Spinal cord (tissue), 9 donors: ENCODE measurements at regions not wholly inside any gene's neighbourhood (a gene's known extent, or its start where the extent isn't known, plus 50 kb on each side); places are given as distances from the start of the nearest gene placed in this dataset.

Experiments used
- DNase-seq, 6 donors: peaks; one replicate each; pipeline versions ENCODE4 v3.0.0 to v3.0.0-alpha.2; 2013 to 2015; ENCODE audit warnings: low spot score in 6 of 6, low read depth in 4 of 6
- H3K27ac ChIP-seq: one replicate; pipeline ENCODE4 v1.5.1; 2013; ENCODE audit warnings: low read depth, low read length, control low read depth
- H3K27me3 ChIP-seq: one replicate; pipeline ENCODE4 v1.6.1; 2013; ENCODE audit warnings: low read length; ENCODE audit not compliant: control insufficient read depth, insufficient read depth
- H3K36me3 ChIP-seq: one replicate; pipeline ENCODE4 v1.6.1; 2013; ENCODE audit warnings: low read length; ENCODE audit not compliant: control insufficient read depth, insufficient read depth
- H3K4me1 ChIP-seq: one replicate; pipeline ENCODE4 v1.6.1; 2013; ENCODE audit warnings: low read length; ENCODE audit not compliant: control insufficient read depth, insufficient read depth
- H3K4me3 ChIP-seq: one replicate; pipeline ENCODE4 v1.5.1; 2013; ENCODE audit warnings: low read depth, low read length, control low read depth
- H3K9me3 ChIP-seq: one replicate; pipeline ENCODE4 v1.6.1; 2013; ENCODE audit warnings: low read length; ENCODE audit not compliant: control insufficient read depth, insufficient read depth
- WGBS: methylation state at CpG from one replicate; pipeline ENCODE4 v1.1.5; 2013; ENCODE audit warnings: missing lambda C conversion rate; ENCODE audit not compliant: insufficient coverage; 5-methylcytosine and 5-hydroxymethylcytosine counted together
- donor health status: healthy.

GRCh38 chr10:64502936-64503335 is 981.7 kb downstream of the REEP3 start:
- WGBS: no CpG with 5 or more reads among the region's 2 CpGs
- H3K4me3 ChIP-seq: no peak overlapping the region
- no peaks in the 10 kb centered on the region for H3K4me1 ChIP-seq
- H3K36me3 ChIP-seq: no peaks in the 10 kb centered on the region
- H3K9me3 ChIP-seq: peaks cover 4% of the 10 kb centered on the region
- no peak overlapping the region for H3K27ac ChIP-seq
- no peaks in the 10 kb centered on the region for H3K27me3 ChIP-seq
- DNase-seq: no peak

- Histone ChIP-seq H3K27me3 (no peaks in the 10 kb centered on the region), H3K36me3 (no peaks in the 10 kb centered on the region), H3K4me3 (no peak overlapping the region), H3K4me1 (no peaks in the 10 kb centered on the region), H3K27ac (no peak overlapping the region), H3K9me3 (peaks cover 4% of the 10 kb centered on the region)
- no CpG with 5 or more reads among the region's 3 CpGs for WGBS
- DNase-seq: peak in 1 of 6 donors; percentile 75
Observed at GRCh38 chr10:64503429-64503828, 982.2 kb downstream of the REEP3 start.

DNA sequence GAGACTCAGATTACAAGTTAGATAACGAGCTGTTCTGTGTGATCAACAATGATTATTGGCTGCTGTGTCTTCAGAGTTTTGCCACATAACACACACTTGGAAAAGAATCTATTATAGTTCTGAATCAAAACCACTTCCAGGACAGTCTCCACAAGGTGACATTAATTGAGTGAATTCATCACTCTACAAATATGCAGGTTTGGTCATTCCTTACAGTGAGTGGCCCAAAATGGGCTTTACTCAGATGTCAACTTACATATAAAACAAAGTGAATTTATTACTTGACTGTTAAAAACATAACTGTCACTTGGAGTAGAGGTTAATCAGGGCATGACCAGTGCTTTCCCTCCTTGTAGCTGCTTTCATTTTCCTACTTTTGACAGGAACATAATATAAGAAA is 984.3 kb downstream of the REEP3 start:
- H3K9me3 ChIP-seq: no peaks in the 10 kb centered on the region
- H3K4me1 ChIP-seq: no peaks in the 10 kb centered on the region
- no peak overlapping the region for H3K27ac ChIP-seq
- no peak for DNase-seq
- no peak overlapping the region for H3K4me3 ChIP-seq
- no peaks in the 10 kb centered on the region for H3K36me3 ChIP-seq
- no peaks in the 10 kb centered on the region for H3K27me3 ChIP-seq
- no CpG with 5 or more reads among the region's 1 CpG for WGBS

DNA sequence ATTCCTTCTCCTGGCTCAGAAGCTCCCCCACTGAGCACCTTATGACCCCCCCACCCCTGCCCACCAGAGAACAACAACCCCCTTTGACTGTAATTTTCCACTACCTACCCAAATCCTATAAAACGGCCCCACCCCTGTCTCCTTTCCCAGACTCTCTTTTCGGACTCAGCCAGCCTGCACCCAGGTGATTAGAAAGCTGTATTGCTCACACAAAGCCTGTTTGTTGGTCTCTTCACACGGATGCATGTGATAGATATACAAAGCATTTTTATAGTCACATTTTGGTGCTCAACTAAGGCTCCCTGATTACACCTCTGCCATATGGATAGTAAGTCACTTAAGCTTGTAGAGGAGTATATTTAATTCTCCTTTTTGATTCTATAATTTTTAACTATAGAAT is 985.8 kb downstream of the REEP3 start:
- H3K36me3 ChIP-seq: no peaks in the 10 kb centered on the region
- no peak overlapping the region for H3K27ac ChIP-seq
- 80% methylated on average over 1 of the region's 3 CpGs for WGBS
- no peak overlapping the region for H3K4me3 ChIP-seq
- H3K4me1 ChIP-seq: no peaks in the 10 kb centered on the region
- H3K27me3 ChIP-seq: no peaks in the 10 kb centered on the region
- DNase-seq: no peak
- H3K9me3 ChIP-seq: no peaks in the 10 kb centered on the region

DNA sequence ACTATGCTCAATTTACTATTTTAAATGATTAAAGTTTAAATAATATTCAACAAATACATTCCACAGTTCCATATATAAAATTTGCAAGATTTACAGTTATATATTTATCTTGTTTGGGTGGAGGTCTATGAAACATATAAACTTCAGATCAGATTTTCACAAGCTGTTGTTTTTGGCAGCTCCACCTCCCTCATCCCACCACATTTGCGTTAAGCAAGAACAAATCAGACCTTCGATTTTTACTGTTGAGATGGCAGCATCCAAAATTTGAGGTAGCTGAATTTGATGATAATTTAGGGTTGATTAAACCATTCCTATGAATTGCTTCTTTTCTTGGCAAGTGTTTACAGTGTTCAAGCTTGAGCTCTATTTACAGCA is 986.4 kb downstream of the REEP3 start:
- no CpG with 5 or more reads among the region's 2 CpGs for WGBS

GRCh38 chr10:64508029-64508661 is 986.9 kb downstream of the REEP3 start:
- Histone ChIP-seq H3K4me1 (no peaks in the 10 kb centered on the region), H3K9me3 (no peaks in the 10 kb centered on the region), H3K27me3 (no peaks in the 10 kb centered on the region), H3K36me3 (no peaks in the 10 kb centered on the region), H3K4me3 (no peak overlapping the region), H3K27ac (no peak overlapping the region)
- no peak for DNase-seq
- WGBS: no CpG with 5 or more reads among the region's 2 CpGs

More for the DNA sequence above, 986.4 kb downstream of the REEP3 start:
- Histone ChIP-seq H3K9me3 (no peaks in the 10 kb centered on the region), H3K27me3 (no peaks in the 10 kb centered on the region), H3K4me3 (no peak overlapping the region), H3K4me1 (no peaks in the 10 kb centered on the region), H3K36me3 (no peaks in the 10 kb centered on the region), H3K27ac (no peak overlapping the region)
- peak in 1 of 6 donors; percentile 73 for DNase-seq

DNA sequence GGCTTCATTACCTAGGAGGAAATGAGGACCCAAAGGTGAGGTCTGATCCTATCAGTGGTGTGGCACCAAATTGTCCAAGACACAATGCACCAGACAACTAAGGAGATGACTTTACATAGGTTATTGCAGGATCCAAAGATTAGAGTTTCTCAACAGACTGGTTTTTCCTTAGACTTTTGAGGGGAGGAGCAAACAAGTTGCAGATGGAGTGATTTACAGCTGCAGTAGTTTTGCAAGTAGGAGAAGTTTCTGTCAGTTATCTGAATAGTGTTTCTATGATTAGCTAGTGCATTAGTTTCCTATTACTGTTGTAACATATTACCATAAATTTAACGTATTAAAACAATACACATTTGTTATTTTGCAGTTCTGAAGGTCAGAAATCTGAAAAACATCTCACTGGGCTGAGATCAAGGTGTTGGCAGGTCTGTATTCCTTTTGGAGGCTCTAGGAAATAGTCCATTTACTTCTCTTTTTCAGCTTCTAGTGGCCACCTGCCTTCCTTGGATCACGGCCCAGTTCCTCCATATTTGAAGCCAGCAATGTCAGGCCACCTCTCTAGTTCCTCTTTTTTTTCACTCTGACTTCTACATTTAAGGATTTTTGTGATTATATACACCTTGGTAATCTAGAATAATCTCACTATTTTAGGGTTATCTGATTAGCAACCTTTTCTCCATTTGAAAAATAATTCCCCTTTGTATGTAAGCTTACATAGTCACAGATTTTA is 994.9 kb downstream of the REEP3 start:
- H3K36me3 ChIP-seq: no peaks in the 10 kb centered on the region
- no peak overlapping the region for H3K27ac ChIP-seq
- no peak overlapping the region for H3K4me3 ChIP-seq
- DNase-seq: no peak
- no peaks in the 10 kb centered on the region for H3K27me3 ChIP-seq
- no peaks in the 10 kb centered on the region for H3K4me1 ChIP-seq
- no peaks in the 10 kb centered on the region for H3K9me3 ChIP-seq
- no CpG with 5 or more reads among the region's 2 CpGs for WGBS

DNA sequence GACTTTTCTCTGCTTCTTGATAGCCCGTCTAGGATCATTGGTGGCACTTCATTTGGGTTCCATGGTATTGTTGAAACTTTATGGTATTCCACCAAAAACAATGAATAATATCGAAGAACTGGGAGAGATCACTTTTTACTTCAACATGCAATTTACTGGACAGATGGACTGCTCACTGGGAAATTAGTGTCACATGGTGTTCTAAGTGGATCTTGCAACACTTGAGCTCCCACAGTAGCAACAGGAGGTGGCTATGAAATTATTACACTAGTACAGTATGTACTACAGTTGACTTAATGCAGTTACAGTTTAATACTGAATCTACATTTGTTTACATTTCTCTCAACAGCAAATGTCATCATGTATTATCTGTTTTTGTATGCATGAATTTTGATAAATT is 997.3 kb downstream of the REEP3 start:
- WGBS: no CpG with 5 or more reads among the region's 2 CpGs
- no peaks in the 10 kb centered on the region for H3K27me3 ChIP-seq
- no peaks in the 10 kb centered on the region for H3K9me3 ChIP-seq
- DNase-seq: no peak
- H3K36me3 ChIP-seq: no peaks in the 10 kb centered on the region
- no peak overlapping the region for H3K27ac ChIP-seq
- H3K4me3 ChIP-seq: no peak overlapping the region
- no peaks in the 10 kb centered on the region for H3K4me1 ChIP-seq

DNA sequence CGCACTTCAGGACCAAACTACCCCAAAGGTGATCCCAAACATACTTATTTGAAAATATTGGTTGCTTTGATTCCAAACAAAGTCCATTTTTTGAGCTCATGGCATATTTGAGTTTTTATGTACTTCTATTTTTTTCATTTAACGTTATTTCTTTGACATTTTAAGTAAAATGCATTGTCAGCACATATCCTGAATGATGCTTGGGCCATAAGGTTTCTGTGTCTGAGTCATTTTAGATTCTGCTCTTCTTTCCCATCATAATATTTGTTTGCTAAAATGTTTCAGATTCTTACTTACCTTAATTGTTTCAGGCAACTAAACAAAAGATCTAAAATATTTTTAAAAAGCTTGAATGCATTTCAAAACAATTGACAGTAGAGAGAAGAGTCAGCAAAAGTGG is 998.2 kb downstream of the REEP3 start:
- H3K4me3 ChIP-seq: no peak overlapping the region
- WGBS: no CpG with 5 or more reads among the region's 2 CpGs

DNA sequence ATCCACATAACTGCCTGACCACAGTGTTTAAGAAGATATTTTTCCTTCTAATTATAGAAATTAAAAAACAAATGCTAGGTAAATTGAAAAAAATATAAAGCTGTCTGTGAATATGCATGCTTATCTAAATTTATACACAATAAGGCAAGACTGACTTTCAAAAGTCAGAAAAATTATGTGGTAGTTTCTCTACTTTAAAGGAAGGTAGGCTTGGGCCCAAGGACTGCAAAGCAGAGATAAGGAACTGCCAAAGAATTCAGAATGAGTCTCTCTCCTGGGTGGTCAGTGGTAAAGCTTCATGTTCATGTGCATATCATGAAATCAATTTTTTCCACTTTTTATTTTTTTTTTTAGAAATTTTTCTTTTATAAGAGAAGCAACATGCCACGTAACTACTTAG is 998.6 kb downstream of the REEP3 start:
- DNase-seq: no peak

More for the DNA sequence above, 998.2 kb downstream of the REEP3 start:
- Histone ChIP-seq H3K27me3 (no peaks in the 10 kb centered on the region), H3K9me3 (no peaks in the 10 kb centered on the region), H3K36me3 (no peaks in the 10 kb centered on the region), H3K27ac (no peak overlapping the region), H3K4me1 (no peaks in the 10 kb centered on the region)
- DNase-seq: no peak

More for the DNA sequence above, 998.6 kb downstream of the REEP3 start:
- H3K27me3 ChIP-seq: no peaks in the 10 kb centered on the region
- H3K9me3 ChIP-seq: no peaks in the 10 kb centered on the region
- H3K27ac ChIP-seq: no peak overlapping the region
- H3K4me3 ChIP-seq: no peak overlapping the region
- no peaks in the 10 kb centered on the region for H3K36me3 ChIP-seq
- no CpG with 5 or more reads among the region's 1 CpG for WGBS
- H3K4me1 ChIP-seq: no peaks in the 10 kb centered on the region
